H1 (cell line): ENCODE measurements at regions not wholly inside any gene's neighbourhood (a gene's known extent, or its start where the extent isn't known, plus 50 kb on each side); places are given as distances from the start of the nearest gene placed in this dataset.
"Not testable (repeated sequence)": the region's sequence is repeated elsewhere in the genome, so short reads cannot be mapped to it uniquely, and the experiment has no call there.

Source experiments
- CTCF ChIA-PET: fragments of 300-600 bp; sonication (Branson Sonifier 250); formaldehyde crosslinking; loops from one replicate; lab custom pipeline; 2021; ENCODE audit not compliant: partially characterized antibody; lab: Charles Lee
- POLR2A ChIA-PET: fragments of 300-600 bp; sonication (Branson Sonifier 250); formaldehyde crosslinking; loops from one replicate; lab custom pipeline; 2021; ENCODE audit warnings: inconsistent platforms; ENCODE audit not compliant: partially characterized antibody; lab: Charles Lee
- DNase-seq, 2 experiments: peaks; one replicate each; pipeline versions ENCODE4 v3.0.0 to v3.0.0-alpha.2; 2010 to 2022; ENCODE audit warnings: low spot score in 2 of 2, low read depth in 1 of 2, mixed read lengths in 1 of 2
- FAIRE-seq: peaks from 2 replicates; lab custom pipeline; 2011; peaks lifted over from hg19 to GRCh38; lab: Jason Lieb, UNC
- H2AFZ ChIP-seq: 2 replicates; pipeline ENCODE4 v1.8.1; 2012; ENCODE audit warnings: low read length, inconsistent platforms
- H2AK5ac ChIP-seq: 2 replicates; pipeline ENCODE4 v1.6.1; 2013; ENCODE audit warnings: low read depth, low read length
- H2BK120ac ChIP-seq: replicated peaks from 2 replicates; pipeline ENCODE3; 2013; ENCODE audit warnings: low read depth, low read length, inconsistent platforms
- H2BK12ac ChIP-seq: 2 replicates; pipeline ENCODE4 v1.6.1; 2013; ENCODE audit warnings: low read depth, low read length
- H2BK15ac ChIP-seq: 2 replicates; pipeline ENCODE4 v1.6.1; 2013; ENCODE audit warnings: low read length
- H2BK20ac ChIP-seq: 2 replicates; pipeline ENCODE4 v1.6.1; 2013; ENCODE audit warnings: low read length
- H2BK5ac ChIP-seq: 2 replicates; pipeline ENCODE4 v1.6.1; 2013; ENCODE audit warnings: low read depth, low read length
- H3K14ac ChIP-seq: 2 replicates; pipeline ENCODE4 v1.6.1; 2013; ENCODE audit warnings: inconsistent platforms; ENCODE audit not compliant: insufficient read length
- H3K18ac ChIP-seq: 2 replicates; pipeline ENCODE4 v1.6.1; 2013; ENCODE audit warnings: low read length; ENCODE audit errors: extremely low read depth
- H3K23ac ChIP-seq: 2 replicates; pipeline ENCODE4 v1.6.1; 2013; ENCODE audit warnings: inconsistent platforms; ENCODE audit not compliant: insufficient read length
- H3K23me2 ChIP-seq: 2 replicates; pipeline ENCODE4 v1.6.1; 2013; ENCODE audit warnings: low read depth, low read length
- H3K27ac ChIP-seq: 2 replicates; pipeline ENCODE4 v1.6.1; 2011; ENCODE audit warnings: low read depth, low read length, inconsistent platforms
- H3K27me3 ChIP-seq, 4 experiments: replicated peaks in 1 of 4; 1 replicate in 1 of 4; 2 replicates in 3 of 4; pipeline versions ENCODE4 v1.6.1 to v1.8.1; 2011 to 2013; ENCODE audit warnings: low read length in 3 of 4, mild to moderate bottlenecking in 3 of 4, inconsistent platforms in 2 of 4, mixed read lengths in 2 of 4, moderate library complexity in 1 of 4; ENCODE audit not compliant: control insufficient read depth in 3 of 4, insufficient read depth in 3 of 4; ENCODE audit errors: extremely low read depth in 1 of 4
- H3K36me3 ChIP-seq, 4 experiments: 2 replicates each; pipeline versions ENCODE4 v1.6.1 to v1.8.1; 2011 to 2013; ENCODE audit warnings: mild to moderate bottlenecking in 4 of 4, low read length in 3 of 4, moderate library complexity in 2 of 4, control low read depth in 1 of 4, inconsistent platforms in 1 of 4; ENCODE audit not compliant: insufficient read depth in 4 of 4, control insufficient read depth in 2 of 4
- H3K4ac ChIP-seq: replicated peaks from 2 replicates; pipeline ENCODE3; 2013; ENCODE audit warnings: low read length, low read depth, mixed read lengths, inconsistent platforms; ENCODE audit not compliant: insufficient read length
- H3K4me1 ChIP-seq, 4 experiments: replicated peaks in 1 of 4; 1 replicate in 1 of 4; 2 replicates in 3 of 4; pipeline versions ENCODE4 v1.6.1 to v1.8.1; 2011 to 2013; ENCODE audit warnings: low read length in 3 of 4, inconsistent platforms in 2 of 4, mixed read lengths in 1 of 4; ENCODE audit not compliant: insufficient read depth in 4 of 4, control insufficient read depth in 3 of 4
- H3K4me2 ChIP-seq, 2 experiments: 2 replicates each; pipeline versions ENCODE4 v1.6.1 to v1.8.1; 2011 to 2013; ENCODE audit warnings: low read depth in 2 of 2, low read length in 2 of 2, control low read depth in 1 of 2, inconsistent platforms in 1 of 2, mild to moderate bottlenecking in 1 of 2; ENCODE audit not compliant: insufficient read depth in 1 of 2
- H3K4me3 ChIP-seq, 4 experiments: fragments of 200-600, 300-600 bp in 1 of 4; sonication (generic), shearing (Covaris generic), sonication (Bioruptor Twin) in 1 of 4; 2 replicates each; pipeline versions ENCODE4 v1.5.1 to v1.8.1; 2011 to 2016; ENCODE audit warnings: low read length in 4 of 4, low read depth in 3 of 4, control low read depth in 2 of 4, inconsistent platforms in 2 of 4, mild to moderate bottlenecking in 2 of 4, mixed read lengths in 1 of 4, moderate library complexity in 1 of 4; ENCODE audit not compliant: insufficient read depth in 2 of 4; ENCODE audit errors: extremely low read depth in 1 of 4
- H3K56ac ChIP-seq: replicated peaks from 2 replicates; pipeline ENCODE3; 2013; ENCODE audit warnings: low read depth, mild to moderate bottlenecking, mixed read lengths, low read length, inconsistent platforms; ENCODE audit not compliant: insufficient read length
- H3K79me1 ChIP-seq: 2 replicates; pipeline ENCODE4 v1.6.1; 2013; ENCODE audit warnings: low read depth, low read length, control low read depth
- H3K79me2 ChIP-seq, 2 experiments: 2 replicates each; pipeline versions ENCODE4 v1.6.1 to v1.8.1; 2012 to 2013; ENCODE audit warnings: low read length in 2 of 2, mild to moderate bottlenecking in 2 of 2, inconsistent platforms in 1 of 2; ENCODE audit not compliant: insufficient read depth in 2 of 2, control insufficient read depth in 1 of 2
- H3K9ac ChIP-seq, 4 experiments: replicated peaks in 1 of 4; 1 replicate in 1 of 4; 2 replicates in 3 of 4; pipeline versions ENCODE4 v1.6.1 to v1.8.1; 2011 to 2013; ENCODE audit warnings: low read depth in 3 of 4, low read length in 3 of 4, control low read depth in 2 of 4, mild to moderate bottlenecking in 2 of 4, moderate library complexity in 2 of 4, inconsistent platforms in 1 of 4; ENCODE audit errors: extremely low read depth in 1 of 4
- H3K9me3 ChIP-seq, 2 experiments: 2 replicates each; pipeline versions ENCODE4 v1.6.1 to v1.8.1; 2012 to 2013; ENCODE audit warnings: mild to moderate bottlenecking in 2 of 2, moderate library complexity in 2 of 2, control low read depth in 1 of 2, inconsistent platforms in 1 of 2, low read depth in 1 of 2, low read length in 1 of 2, mixed read lengths in 1 of 2; ENCODE audit not compliant: insufficient read depth in 2 of 2
- H4K20me1 ChIP-seq, 2 experiments: replicated peaks in 1 of 2; 2 replicates each; pipeline versions ENCODE3 to v1.8.1; 2011 to 2013; ENCODE audit warnings: inconsistent platforms in 2 of 2, low read length in 2 of 2, mild to moderate bottlenecking in 1 of 2; ENCODE audit not compliant: insufficient read depth in 2 of 2, control insufficient read depth in 1 of 2
- H4K5ac ChIP-seq: 2 replicates; pipeline ENCODE4 v1.6.1; 2013; ENCODE audit warnings: low read length, low read depth, mixed read lengths, inconsistent platforms; ENCODE audit not compliant: insufficient read length
- H4K8ac ChIP-seq: 2 replicates; pipeline ENCODE4 v1.8.0; 2013; ENCODE audit warnings: mild to moderate bottlenecking, moderate library complexity, low read length, inconsistent platforms; ENCODE audit not compliant: insufficient read depth; ENCODE audit errors: extremely low read depth
- H4K91ac ChIP-seq: replicated peaks from 2 replicates; pipeline ENCODE3; 2013; ENCODE audit warnings: low read length, mixed read lengths, inconsistent platforms; ENCODE audit not compliant: insufficient read length
- WGBS, 2 experiments: shearing (Covaris generic) in 1 of 2; methylation state at CpG; one replicate each; pipeline versions ENCODE4 v1.1.6 to v1.1.7; 2013 to 2015; ENCODE audit warnings: low lambda C conversion rate in 2 of 2, mixed read lengths in 2 of 2, inconsistent platforms in 1 of 2, low coverage in 1 of 2, missing lambda C conversion rate in 1 of 2; ENCODE audit not compliant: insufficient replicate concordance in 2 of 2, insufficient coverage in 1 of 2, insufficient read length in 1 of 2; ENCODE audit errors: extremely low coverage in 1 of 2, missing lambda C conversion rate in 1 of 2; 5-methylcytosine and 5-hydroxymethylcytosine counted together

DNA sequence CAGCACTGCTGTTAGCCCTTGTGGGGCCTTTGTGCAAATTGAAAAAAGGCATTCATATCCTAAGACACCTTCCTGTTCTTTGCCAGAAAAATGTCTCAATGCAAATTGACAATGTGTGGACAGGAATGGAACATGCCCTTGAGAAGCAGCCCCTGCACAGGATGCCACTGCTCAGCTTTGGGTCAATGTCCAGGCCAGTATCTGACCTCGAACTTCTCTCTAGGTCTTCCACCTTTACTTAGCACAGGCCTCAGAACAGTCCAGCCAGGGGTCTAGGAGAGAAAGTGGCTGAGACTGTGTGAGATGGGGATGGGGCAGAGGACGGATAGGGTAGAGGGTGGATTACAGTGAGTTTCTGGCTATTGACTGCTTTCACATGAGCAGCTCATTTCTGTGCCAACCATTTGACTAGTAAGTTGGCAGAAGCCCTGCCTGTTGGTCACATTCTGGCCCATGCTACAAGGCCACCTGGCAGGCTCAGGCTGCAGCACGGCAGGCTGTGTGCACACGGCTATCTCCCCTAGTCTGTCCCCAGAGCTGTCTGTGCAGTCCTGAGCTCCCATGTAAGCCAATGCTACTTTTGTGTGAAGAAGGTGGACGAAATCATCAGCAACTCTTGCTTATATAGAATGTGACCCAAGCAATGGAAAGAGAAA, 254.5 kb upstream of the PLGLB1 start:
- CTCF ChIA-PET, H2BK5ac ChIP-seq, H3K4me3 ChIP-seq, H3K14ac ChIP-seq, H3K23me2 ChIP-seq, H3K4ac ChIP-seq, H3K27me3 ChIP-seq, DNase-seq, H2AK5ac ChIP-seq, H2BK15ac ChIP-seq, H2BK120ac ChIP-seq, H3K36me3 ChIP-seq, H2BK12ac ChIP-seq, H4K8ac ChIP-seq, H2AFZ ChIP-seq, POLR2A ChIA-PET, H4K20me1 ChIP-seq, H3K23ac ChIP-seq, H3K27ac ChIP-seq, H3K56ac ChIP-seq, H3K18ac ChIP-seq, H4K91ac ChIP-seq, H4K5ac ChIP-seq, H3K4me1 ChIP-seq, H3K79me1 ChIP-seq, H2BK20ac ChIP-seq, H3K9ac ChIP-seq, FAIRE-seq, H3K9me3 ChIP-seq, H3K79me2 ChIP-seq, H3K4me2 ChIP-seq: not testable (repeated sequence)
- 78% methylated on average over 4 of the region's 5 CpGs; no CpG with 5 or more reads in 1 of the 2 experiments for WGBS, 2 experiments

DNA sequence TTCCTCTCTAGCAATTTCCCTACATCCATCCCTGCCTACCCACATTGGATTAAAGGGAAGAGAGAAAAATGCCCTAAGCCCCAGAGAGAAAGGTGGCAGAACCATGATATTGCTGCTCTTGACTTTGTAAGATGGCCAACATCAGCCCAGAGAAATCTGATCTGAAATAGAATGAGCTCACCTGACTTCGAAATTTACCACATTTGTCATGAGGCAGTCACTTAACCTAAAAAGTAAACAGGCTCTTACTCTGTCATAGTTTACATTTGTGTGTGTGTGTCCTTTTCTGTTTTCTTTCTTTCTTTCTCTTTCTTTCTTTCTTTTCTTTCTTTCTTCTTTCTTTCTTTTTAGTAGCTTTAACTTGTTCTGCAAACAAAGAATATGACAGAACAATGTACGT, 255.0 kb upstream of the PLGLB1 start:
- DNase-seq, H3K79me2 ChIP-seq, H2AK5ac ChIP-seq, H4K91ac ChIP-seq, H2BK120ac ChIP-seq, H3K9ac ChIP-seq, H3K4ac ChIP-seq, H3K4me1 ChIP-seq, H3K23ac ChIP-seq, H4K20me1 ChIP-seq, H3K4me3 ChIP-seq, H3K79me1 ChIP-seq, H3K18ac ChIP-seq, H3K14ac ChIP-seq, H2BK12ac ChIP-seq, H4K5ac ChIP-seq, H4K8ac ChIP-seq, H3K36me3 ChIP-seq, H2AFZ ChIP-seq, H3K9me3 ChIP-seq, H2BK15ac ChIP-seq, H3K4me2 ChIP-seq, H3K56ac ChIP-seq, FAIRE-seq, H2BK20ac ChIP-seq, POLR2A ChIA-PET, H3K27me3 ChIP-seq, H2BK5ac ChIP-seq, H3K27ac ChIP-seq, H3K23me2 ChIP-seq: not testable (repeated sequence)
- CTCF ChIA-PET: interaction anchor here (0.6 kb wide), 1 partner anchor 730 kb away, joined by 3 read pairs; no protein-coding TSS in a partner anchor
- WGBS, 2 experiments: 80% methylated on average over 1 of the region's 2 CpGs; no CpG with 5 or more reads in 1 of the 2 experiments
